GM12878 (cell line): ENCODE measurements at regions not wholly inside any gene's neighbourhood (a gene's known extent, or its start where the extent isn't known, plus 50 kb on each side); places are given as distances from the start of the nearest gene placed in this dataset.

ENCODE experiments used
- ATAC-seq: fragments of 200-7000 bp; cut with Tn5 transposase; 3 replicates; pipeline ENCODE4 v1.9.1; 2020; ENCODE audit warnings: mild to moderate bottlenecking, moderate library complexity
- BruUV-seq: library from RNA; stranded (reverse); fragments of 400-500 nt; replicated peaks from 2 replicates; lab custom pipeline; 2021; lab: Mats Ljungman, UMichigan
- CTCF ChIA-PET: fragments of 300-600 bp; sonication (Branson Sonifier 250); formaldehyde crosslinking; extraction: SDS; loops from one replicate; lab custom pipeline; 2021; ENCODE audit warnings: inconsistent platforms; lab: Yijun Ruan, JAX
- POLR2A ChIA-PET: fragments of 350-600 bp; formaldehyde crosslinking; extraction: SDS; loops from one replicate; lab custom pipeline; 2021; ENCODE audit warnings: inconsistent platforms; lab: Charles Lee
- RAD21 ChIA-PET: fragments of 300-600 bp; sonication (Branson Sonifier 250); formaldehyde crosslinking; loops from one replicate; lab custom pipeline; 2023; ENCODE audit warnings: antibody characterized with exemption; ENCODE audit not compliant: unreplicated experiment; lab: Charles Lee
- SMC1A ChIA-PET: fragments of 300-600 bp; sonication (Branson Sonifier 250); formaldehyde crosslinking; loops from one replicate; lab custom pipeline; 2023; ENCODE audit not compliant: unreplicated experiment, uncharacterized antibody; lab: Charles Lee
- DNase-seq: peaks from one replicate; pipeline ENCODE4 v3.0.0-alpha.2; 2011; ENCODE audit warnings: low read depth, low spot score
- FAIRE-seq: peaks from 3 replicates; lab custom pipeline; 2011; peaks lifted over from hg19 to GRCh38; lab: Jason Lieb, UNC
- H2AFZ ChIP-seq: 2 replicates; pipeline ENCODE4 v1.6.0; 2011; ENCODE audit warnings: low read depth, low read length, control low read depth; ENCODE audit not compliant: control insufficient read depth
- H3K27ac ChIP-seq: 2 replicates; pipeline ENCODE4 v1.5.1; 2011; ENCODE audit warnings: control low read depth; ENCODE audit not compliant: control insufficient read depth, insufficient read depth
- H3K27me3 ChIP-seq, 2 experiments: replicated peaks in 1 of 2; 2 replicates each; pipeline versions ENCODE4 v1.6.0 to v1.6.1; 2011; ENCODE audit warnings: low read length in 1 of 2; ENCODE audit not compliant: control insufficient read depth in 2 of 2, insufficient read depth in 2 of 2
- H3K36me3 ChIP-seq, 2 experiments: 2 replicates each; pipeline ENCODE4 v1.5.1; 2011; ENCODE audit warnings: low read length in 1 of 2; ENCODE audit not compliant: control insufficient read depth in 2 of 2, insufficient read depth in 2 of 2
- H3K4me1 ChIP-seq: 2 replicates; pipeline ENCODE4 v1.6.1; 2011; ENCODE audit warnings: mild to moderate bottlenecking, low read length, moderate library complexity, mixed read lengths; ENCODE audit not compliant: control insufficient read depth, insufficient read depth
- H3K4me2 ChIP-seq: 2 replicates; pipeline ENCODE4 v1.6.0; 2011; ENCODE audit warnings: control low read depth; ENCODE audit not compliant: control insufficient read depth, insufficient read depth
- H3K4me3 ChIP-seq: fragments of 200-600 bp; sonication (generic); 2 replicates; pipeline ENCODE4 v1.5.1; 2016
- H3K79me2 ChIP-seq: 2 replicates; pipeline ENCODE4 v1.6.0; 2011; ENCODE audit warnings: low read length; ENCODE audit not compliant: control insufficient read depth, insufficient read depth
- H3K9ac ChIP-seq: 2 replicates; pipeline ENCODE4 v1.8.0; 2011; ENCODE audit warnings: low read length, control low read depth, mixed read lengths; ENCODE audit not compliant: control insufficient read depth, insufficient read depth
- H3K9me3 ChIP-seq: replicated peaks from 3 replicates; pipeline ENCODE4 v1.5.1; 2011; ENCODE audit warnings: mild to moderate bottlenecking, low read length; ENCODE audit not compliant: control insufficient read depth, insufficient read depth
- H4K20me1 ChIP-seq: 2 replicates; pipeline ENCODE4 v1.6.0; 2011; ENCODE audit not compliant: control insufficient read depth, insufficient read depth
- CEBPB ChIP-seq, 2 experiments: fragments of 150-350 bp in 1 of 2; IDR thresholded peaks; 2 replicates each; pipeline ENCODE4 v1.6.1; 2012 to 2014; ENCODE audit warnings: low read depth in 2 of 2, low read length in 2 of 2, borderline replicate concordance in 1 of 2, inconsistent platforms in 1 of 2
- CREB1 ChIP-seq: IDR thresholded peaks from 2 replicates; pipeline ENCODE4 v1.6.1; 2012; ENCODE audit warnings: low read depth, mild to moderate bottlenecking, inconsistent platforms
- CREM ChIP-seq: IDR thresholded peaks from 2 replicates; pipeline ENCODE4 v1.6.1; 2014; ENCODE audit warnings: antibody characterized with exemption, low read depth
- EED ChIP-seq: sonication (generic); IDR thresholded peaks from 2 replicates; pipeline ENCODE4 v1.6.1; 2016; ENCODE audit warnings: antibody characterized with exemption, low read depth
- ESRRA ChIP-seq: IDR thresholded peaks from 2 replicates; pipeline ENCODE4 v1.6.1; 2012; ENCODE audit warnings: mild to moderate bottlenecking, low read length, improper control_type of control experiment
- FOXM1 ChIP-seq: IDR thresholded peaks from 2 replicates; pipeline ENCODE4 v1.6.1; 2012; ENCODE audit warnings: low read depth, mild to moderate bottlenecking, inconsistent platforms, low read length, moderate library complexity
- JUND ChIP-seq: IDR thresholded peaks from 2 replicates; pipeline ENCODE4 v1.6.1; 2012; ENCODE audit warnings: low read depth, mild to moderate bottlenecking, low read length, improper control_type of control experiment, moderate library complexity
- NFXL1 ChIP-seq: fragments of 450-650 bp; IDR thresholded peaks from 2 replicates; pipeline ENCODE4 v1.6.1; 2017; ENCODE audit warnings: antibody characterized with exemption, mild to moderate bottlenecking, borderline replicate concordance
- STAT1 ChIP-seq: fragments of 450-650 bp; conservative IDR thresholded peaks from 2 replicates; pipeline ENCODE4 v1.6.1; 2014; ENCODE audit warnings: antibody characterized with exemption, mild to moderate bottlenecking
- WRNIP1 ChIP-seq: IDR thresholded peaks from 2 replicates; pipeline ENCODE4 v1.6.1; 2011; ENCODE audit warnings: low read depth, low read length, improper control_type of control experiment, borderline replicate concordance
- in situ Hi-C: fragments of 300-500 bp; cut with MboI; formaldehyde crosslinking; loops from 9 replicates; pipeline ENCODE4 v1.14.3; 2018; ENCODE audit warnings: mixed read lengths
- intact Hi-C: fragments of 100-400 bp; cut with micrococcal nuclease; formaldehyde crosslinking; loops from one replicate; pipeline ENCODE4 v1.14.2; 2022; ENCODE audit not compliant: unreplicated experiment
- TF ChIP-seq, protein P1 (sequence below): fragments of 450-650 bp; formaldehyde crosslinking; IDR thresholded peaks from 2 replicates; pipeline ENCODE4 v1.4.0; 2020; ENCODE audit warnings: mild to moderate bottlenecking, moderate library complexity
- TF ChIP-seq, protein P2 (sequence below): IDR thresholded peaks from 2 replicates; pipeline ENCODE4 v1.6.1; 2012; ENCODE audit warnings: low read depth, low read length, improper control_type of control experiment
- TF ChIP-seq, protein P3 (sequence below): fragments of 150-350 bp; IDR thresholded peaks from 2 replicates; pipeline ENCODE4 v1.6.1; 2014; ENCODE audit warnings: mild to moderate bottlenecking, low read depth, low read length
- TF ChIP-seq, protein P4 (sequence below): fragments of 450-650 bp; IDR thresholded peaks from 2 replicates; pipeline ENCODE4 v1.6.1; 2017; ENCODE audit warnings: borderline replicate concordance
- TF ChIP-seq, protein P5 (sequence below): fragments of 450-650 bp; conservative IDR thresholded peaks from 2 replicates; pipeline ENCODE4 v1.6.1; 2017; ENCODE audit warnings: mild to moderate bottlenecking, moderate library complexity

DNA sequence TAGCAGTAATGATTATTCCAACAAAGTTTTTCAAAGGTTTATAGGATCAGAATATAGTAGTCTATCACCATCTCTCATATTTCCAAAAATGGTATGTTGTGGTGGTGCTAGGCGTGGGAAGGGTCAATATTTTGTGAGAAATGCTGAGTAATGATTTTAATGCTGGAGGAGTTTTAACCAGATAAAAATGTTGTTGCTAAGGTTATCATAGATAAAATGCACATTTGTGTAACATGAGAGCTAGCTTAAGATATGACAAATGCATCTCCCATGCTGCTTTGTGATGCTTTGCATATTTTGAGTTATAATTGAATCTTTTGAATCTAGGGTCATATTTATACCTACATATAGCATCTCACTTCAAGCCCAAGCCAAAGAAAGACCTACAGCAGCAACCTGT is 103.9 kb upstream of the ROBO1 start (continued):
- TF ChIP-seq, protein P1, sequence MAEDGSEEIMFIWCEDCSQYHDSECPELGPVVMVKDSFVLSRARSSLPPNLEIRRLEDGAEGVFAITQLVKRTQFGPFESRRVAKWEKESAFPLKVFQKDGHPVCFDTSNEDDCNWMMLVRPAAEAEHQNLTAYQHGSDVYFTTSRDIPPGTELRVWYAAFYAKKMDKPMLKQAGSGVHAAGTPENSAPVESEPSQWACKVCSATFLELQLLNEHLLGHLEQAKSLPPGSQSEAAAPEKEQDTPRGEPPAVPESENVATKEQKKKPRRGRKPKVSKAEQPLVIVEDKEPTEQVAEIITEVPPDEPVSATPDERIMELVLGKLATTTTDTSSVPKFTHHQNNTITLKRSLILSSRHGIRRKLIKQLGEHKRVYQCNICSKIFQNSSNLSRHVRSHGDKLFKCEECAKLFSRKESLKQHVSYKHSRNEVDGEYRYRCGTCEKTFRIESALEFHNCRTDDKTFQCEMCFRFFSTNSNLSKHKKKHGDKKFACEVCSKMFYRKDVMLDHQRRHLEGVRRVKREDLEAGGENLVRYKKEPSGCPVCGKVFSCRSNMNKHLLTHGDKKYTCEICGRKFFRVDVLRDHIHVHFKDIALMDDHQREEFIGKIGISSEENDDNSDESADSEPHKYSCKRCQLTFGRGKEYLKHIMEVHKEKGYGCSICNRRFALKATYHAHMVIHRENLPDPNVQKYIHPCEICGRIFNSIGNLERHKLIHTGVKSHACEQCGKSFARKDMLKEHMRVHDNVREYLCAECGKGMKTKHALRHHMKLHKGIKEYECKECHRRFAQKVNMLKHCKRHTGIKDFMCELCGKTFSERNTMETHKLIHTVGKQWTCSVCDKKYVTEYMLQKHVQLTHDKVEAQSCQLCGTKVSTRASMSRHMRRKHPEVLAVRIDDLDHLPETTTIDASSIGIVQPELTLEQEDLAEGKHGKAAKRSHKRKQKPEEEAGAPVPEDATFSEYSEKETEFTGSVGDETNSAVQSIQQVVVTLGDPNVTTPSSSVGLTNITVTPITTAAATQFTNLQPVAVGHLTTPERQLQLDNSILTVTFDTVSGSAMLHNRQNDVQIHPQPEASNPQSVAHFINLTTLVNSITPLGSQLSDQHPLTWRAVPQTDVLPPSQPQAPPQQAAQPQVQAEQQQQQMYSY (CRISPR knock-in tag) = no peak
- no peak for TF ChIP-seq CREM
- no peak for TF ChIP-seq FOXM1

DNA sequence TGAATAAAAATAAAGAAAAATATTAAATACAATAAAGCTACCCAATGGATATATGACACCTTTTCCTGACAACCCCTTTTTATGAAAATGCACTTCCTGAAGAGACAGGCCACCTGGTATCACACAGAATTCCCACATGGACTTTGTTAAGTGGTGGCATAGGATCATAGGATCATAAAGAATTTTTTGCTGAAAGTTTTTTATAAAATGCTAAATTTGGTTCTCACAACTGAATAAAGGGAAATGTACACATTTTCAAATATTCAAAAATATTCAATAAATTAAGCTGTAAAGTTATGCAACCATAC is 102.5 kb upstream of the ROBO1 start:
- ChIA-PET SMC1A (no interaction called here), POLR2A (no interaction called here), CTCF (no interaction called here), RAD21 (no interaction called here)
- DNase-seq (no peak), FAIRE-seq (no peak), ATAC-seq (no peak)
- H3K27ac ChIP-seq = no peak overlapping the region
- no peak overlapping the region for H3K9ac ChIP-seq
- no peak overlapping the region for H2AFZ ChIP-seq
- no peaks in the 10 kb centered on the region for H4K20me1 ChIP-seq
- no peak overlapping the region for H3K4me3 ChIP-seq
- no peaks in the 10 kb centered on the region for H3K36me3 ChIP-seq
- no peak overlapping the region for H3K4me2 ChIP-seq
- no peaks in the 10 kb centered on the region for H3K79me2 ChIP-seq
- H3K9me3 ChIP-seq = no peaks in the 10 kb centered on the region
- BruUV-seq = no TSS peak
- no peaks in the 10 kb centered on the region for H3K27me3 ChIP-seq
- no peaks in the 10 kb centered on the region for H3K4me1 ChIP-seq
- intact Hi-C loops (no loop called here), in situ Hi-C loops (no loop called here)
- no peak for TF ChIP-seq CREB1
- TF ChIP-seq JUND = no peak
- TF ChIP-seq, protein P2, sequence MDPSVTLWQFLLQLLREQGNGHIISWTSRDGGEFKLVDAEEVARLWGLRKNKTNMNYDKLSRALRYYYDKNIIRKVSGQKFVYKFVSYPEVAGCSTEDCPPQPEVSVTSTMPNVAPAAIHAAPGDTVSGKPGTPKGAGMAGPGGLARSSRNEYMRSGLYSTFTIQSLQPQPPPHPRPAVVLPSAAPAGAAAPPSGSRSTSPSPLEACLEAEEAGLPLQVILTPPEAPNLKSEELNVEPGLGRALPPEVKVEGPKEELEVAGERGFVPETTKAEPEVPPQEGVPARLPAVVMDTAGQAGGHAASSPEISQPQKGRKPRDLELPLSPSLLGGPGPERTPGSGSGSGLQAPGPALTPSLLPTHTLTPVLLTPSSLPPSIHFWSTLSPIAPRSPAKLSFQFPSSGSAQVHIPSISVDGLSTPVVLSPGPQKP = no peak
- TF ChIP-seq STAT1 = no peak
- TF ChIP-seq, protein P3, sequence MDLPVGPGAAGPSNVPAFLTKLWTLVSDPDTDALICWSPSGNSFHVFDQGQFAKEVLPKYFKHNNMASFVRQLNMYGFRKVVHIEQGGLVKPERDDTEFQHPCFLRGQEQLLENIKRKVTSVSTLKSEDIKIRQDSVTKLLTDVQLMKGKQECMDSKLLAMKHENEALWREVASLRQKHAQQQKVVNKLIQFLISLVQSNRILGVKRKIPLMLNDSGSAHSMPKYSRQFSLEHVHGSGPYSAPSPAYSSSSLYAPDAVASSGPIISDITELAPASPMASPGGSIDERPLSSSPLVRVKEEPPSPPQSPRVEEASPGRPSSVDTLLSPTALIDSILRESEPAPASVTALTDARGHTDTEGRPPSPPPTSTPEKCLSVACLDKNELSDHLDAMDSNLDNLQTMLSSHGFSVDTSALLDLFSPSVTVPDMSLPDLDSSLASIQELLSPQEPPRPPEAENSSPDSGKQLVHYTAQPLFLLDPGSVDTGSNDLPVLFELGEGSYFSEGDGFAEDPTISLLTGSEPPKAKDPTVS = no peak
- TF ChIP-seq, protein P4, sequence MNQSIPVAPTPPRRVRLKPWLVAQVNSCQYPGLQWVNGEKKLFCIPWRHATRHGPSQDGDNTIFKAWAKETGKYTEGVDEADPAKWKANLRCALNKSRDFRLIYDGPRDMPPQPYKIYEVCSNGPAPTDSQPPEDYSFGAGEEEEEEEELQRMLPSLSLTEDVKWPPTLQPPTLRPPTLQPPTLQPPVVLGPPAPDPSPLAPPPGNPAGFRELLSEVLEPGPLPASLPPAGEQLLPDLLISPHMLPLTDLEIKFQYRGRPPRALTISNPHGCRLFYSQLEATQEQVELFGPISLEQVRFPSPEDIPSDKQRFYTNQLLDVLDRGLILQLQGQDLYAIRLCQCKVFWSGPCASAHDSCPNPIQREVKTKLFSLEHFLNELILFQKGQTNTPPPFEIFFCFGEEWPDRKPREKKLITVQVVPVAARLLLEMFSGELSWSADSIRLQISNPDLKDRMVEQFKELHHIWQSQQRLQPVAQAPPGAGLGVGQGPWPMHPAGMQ = no peak
- no peak for TF ChIP-seq ESRRA
- TF ChIP-seq NFXL1 = no peak
- TF ChIP-seq, protein P5, sequence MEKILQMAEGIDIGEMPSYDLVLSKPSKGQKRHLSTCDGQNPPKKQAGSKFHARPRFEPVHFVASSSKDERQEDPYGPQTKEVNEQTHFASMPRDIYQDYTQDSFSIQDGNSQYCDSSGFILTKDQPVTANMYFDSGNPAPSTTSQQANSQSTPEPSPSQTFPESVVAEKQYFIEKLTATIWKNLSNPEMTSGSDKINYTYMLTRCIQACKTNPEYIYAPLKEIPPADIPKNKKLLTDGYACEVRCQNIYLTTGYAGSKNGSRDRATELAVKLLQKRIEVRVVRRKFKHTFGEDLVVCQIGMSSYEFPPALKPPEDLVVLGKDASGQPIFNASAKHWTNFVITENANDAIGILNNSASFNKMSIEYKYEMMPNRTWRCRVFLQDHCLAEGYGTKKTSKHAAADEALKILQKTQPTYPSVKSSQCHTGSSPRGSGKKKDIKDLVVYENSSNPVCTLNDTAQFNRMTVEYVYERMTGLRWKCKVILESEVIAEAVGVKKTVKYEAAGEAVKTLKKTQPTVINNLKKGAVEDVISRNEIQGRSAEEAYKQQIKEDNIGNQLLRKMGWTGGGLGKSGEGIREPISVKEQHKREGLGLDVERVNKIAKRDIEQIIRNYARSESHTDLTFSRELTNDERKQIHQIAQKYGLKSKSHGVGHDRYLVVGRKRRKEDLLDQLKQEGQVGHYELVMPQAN = no peak
- no peak for TF ChIP-seq EED
- TF ChIP-seq CEBPB (IDR thresholded peaks at IDR 0.05; ENCODE audit: borderline replicate concordance in 1 of 2, low read depth in 2 of 2, low read length in 2 of 2) = no peak
- no peak for TF ChIP-seq WRNIP1
